Muscle layer of colon (tissue), 2 donors: ENCODE measurements at regions not wholly inside any gene's neighbourhood (a gene's known extent, or its start where the extent isn't known, plus 50 kb on each side); places are given as distances from the start of the nearest gene placed in this dataset.

Source experiments
- H3K27ac ChIP-seq: one replicate; pipeline ENCODE4 v1.7.0; 2013; ENCODE audit warnings: low read depth, mild to moderate bottlenecking, low read length, moderate library complexity
- H3K27me3 ChIP-seq, 2 donors: one replicate each; pipeline ENCODE4 v1.7.0; 2013; ENCODE audit warnings: low read length in 2 of 2, mild to moderate bottlenecking in 2 of 2; ENCODE audit not compliant: insufficient read depth in 2 of 2, control insufficient read depth in 1 of 2
- H3K36me3 ChIP-seq: one replicate; pipeline ENCODE4 v1.7.0; 2013; ENCODE audit warnings: mild to moderate bottlenecking, low read length; ENCODE audit not compliant: insufficient read depth
- H3K4me1 ChIP-seq: one replicate; pipeline ENCODE4 v1.7.0; 2013; ENCODE audit warnings: mild to moderate bottlenecking, low read length; ENCODE audit not compliant: insufficient read depth
- H3K4me3 ChIP-seq, 2 donors: one replicate each; pipeline ENCODE4 v1.7.0; 2013; ENCODE audit warnings: low read length in 2 of 2, low read depth in 1 of 2, mild to moderate bottlenecking in 1 of 2, moderate library complexity in 1 of 2
- H3K9ac ChIP-seq: one replicate; pipeline ENCODE4 v1.7.0; 2013; ENCODE audit warnings: low read length
- H3K9me3 ChIP-seq: one replicate; pipeline ENCODE4 v1.7.0; 2013; ENCODE audit warnings: mild to moderate bottlenecking, low read length
- donor health status: abdominal sarcoma.
- donor health status: Adenocarcinoma of cecum.

DNA sequence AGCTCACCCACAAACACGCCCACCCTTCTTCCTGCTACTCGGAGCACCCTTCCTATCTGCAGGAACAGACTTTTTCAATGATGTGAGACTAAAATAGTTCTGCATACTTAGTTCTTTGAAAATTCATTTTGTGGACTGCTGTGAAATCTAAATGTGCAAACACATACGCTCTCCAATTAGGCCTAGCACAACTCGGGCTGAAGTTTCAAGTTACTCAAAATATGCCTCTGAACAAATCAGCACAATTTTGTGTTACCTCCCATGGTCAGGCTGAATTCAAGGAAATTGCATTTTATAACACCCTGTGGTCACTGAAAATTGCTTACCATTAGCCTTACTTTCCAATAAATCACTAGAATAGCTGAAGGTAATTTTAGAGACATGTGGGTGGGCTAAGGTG is 323.8 kb upstream of the ADCY2 start:
- no peak overlapping the region for H3K27ac ChIP-seq
- H3K27me3 ChIP-seq = no peaks in the 10 kb centered on the region
- no peaks in the 10 kb centered on the region for H3K4me1 ChIP-seq
- H3K9ac ChIP-seq = no peak overlapping the region
- H3K36me3 ChIP-seq = no peaks in the 10 kb centered on the region
- no peak overlapping the region for H3K4me3 ChIP-seq
- no peaks in the 10 kb centered on the region for H3K9me3 ChIP-seq

DNA sequence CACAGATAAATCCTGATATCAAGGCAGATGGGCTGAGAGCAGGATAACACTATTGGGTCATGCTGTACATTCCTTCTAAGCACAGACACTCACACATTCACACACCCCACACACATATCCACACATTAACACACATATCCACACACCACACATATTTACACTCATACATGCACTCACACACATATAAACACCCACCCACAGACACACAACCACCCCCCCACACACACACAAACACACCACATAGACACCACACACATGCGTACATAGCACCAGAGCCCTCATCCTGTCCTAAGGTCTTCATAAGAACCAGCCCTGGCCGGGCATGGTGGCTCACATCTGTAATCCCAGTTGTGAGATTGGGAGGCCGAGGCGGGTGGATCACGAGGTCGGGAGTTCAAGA is 322.3 kb upstream of the ADCY2 start:
- Histone ChIP-seq H3K9me3 (no peaks in the 10 kb centered on the region), H3K36me3 (no peaks in the 10 kb centered on the region), H3K4me1 (no peaks in the 10 kb centered on the region), H3K4me3 (no peak overlapping the region), H3K27ac (no peak overlapping the region), H3K9ac (no peak overlapping the region), H3K27me3 (no peaks in the 10 kb centered on the region)

DNA sequence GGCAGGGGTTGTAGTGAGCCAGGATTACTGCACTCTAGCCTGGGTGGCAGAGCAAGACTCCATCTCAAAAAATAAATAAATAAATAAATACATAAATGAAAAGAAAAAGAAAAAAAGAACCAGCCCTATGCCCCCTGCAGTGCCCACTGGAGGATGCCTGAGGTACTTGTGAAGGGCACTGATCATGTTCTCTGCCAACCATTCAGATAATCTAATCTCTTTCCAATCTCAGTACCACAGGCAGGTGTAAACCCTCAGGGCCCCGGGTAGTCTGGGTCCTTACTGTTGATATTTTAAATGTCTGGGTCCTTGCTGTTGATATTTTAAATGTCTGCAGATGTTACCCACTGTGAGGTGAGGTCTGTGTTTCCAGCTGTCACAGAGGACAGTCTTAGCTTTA is 321.8 kb upstream of the ADCY2 start:
- Histone ChIP-seq H3K36me3 (no peaks in the 10 kb centered on the region), H3K27ac (no peak overlapping the region), H3K9me3 (no peaks in the 10 kb centered on the region), H3K27me3 (no peaks in the 10 kb centered on the region), H3K4me3 (no peak overlapping the region), H3K9ac (no peak overlapping the region), H3K4me1 (no peaks in the 10 kb centered on the region)

- H3K27me3 ChIP-seq = no peaks in the 10 kb centered on the region
- H3K9ac ChIP-seq = no peak overlapping the region
- no peak overlapping the region for H3K4me3 ChIP-seq
- H3K4me1 ChIP-seq = no peaks in the 10 kb centered on the region
- no peaks in the 10 kb centered on the region for H3K36me3 ChIP-seq
- H3K9me3 ChIP-seq = no peaks in the 10 kb centered on the region
- H3K27ac ChIP-seq = no peak overlapping the region
Observed at GRCh38 chr5:7075470-7075869, 320.5 kb upstream of the ADCY2 start.

GRCh38 chr5:7078101-7078500 is 317.8 kb upstream of the ADCY2 start:
- H3K27ac ChIP-seq = no peak overlapping the region
- H3K4me1 ChIP-seq = no peaks in the 10 kb centered on the region
- H3K9me3 ChIP-seq = no peaks in the 10 kb centered on the region
- no peak overlapping the region for H3K9ac ChIP-seq
- no peak overlapping the region for H3K4me3 ChIP-seq
- no peaks in the 10 kb centered on the region for H3K36me3 ChIP-seq
- H3K27me3 ChIP-seq = no peaks in the 10 kb centered on the region

DNA sequence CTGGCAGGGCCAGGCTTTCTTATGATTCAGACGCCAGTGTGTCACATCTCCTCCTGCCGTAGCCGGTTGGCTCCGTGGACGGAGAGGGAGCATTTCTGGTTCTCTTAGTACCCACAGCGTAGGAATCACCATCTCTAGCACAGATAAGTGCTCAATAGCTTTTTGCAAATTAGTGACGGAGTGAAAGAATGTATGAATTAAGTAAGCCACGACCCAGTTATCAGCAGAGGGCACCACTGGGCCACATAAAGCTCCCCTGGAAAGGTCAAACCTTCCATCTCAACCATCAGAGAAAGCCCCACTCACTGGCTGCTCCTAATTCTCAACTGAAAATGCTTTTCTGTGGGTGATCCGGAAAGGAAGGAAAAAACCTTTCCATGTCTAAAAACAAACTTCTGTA is 317.0 kb upstream of the ADCY2 start:
- Histone ChIP-seq H3K27ac (no peak overlapping the region), H3K4me3 (no peak overlapping the region), H3K9me3 (no peaks in the 10 kb centered on the region), H3K27me3 (no peaks in the 10 kb centered on the region), H3K4me1 (no peaks in the 10 kb centered on the region), H3K36me3 (no peaks in the 10 kb centered on the region), H3K9ac (no peak overlapping the region)

DNA sequence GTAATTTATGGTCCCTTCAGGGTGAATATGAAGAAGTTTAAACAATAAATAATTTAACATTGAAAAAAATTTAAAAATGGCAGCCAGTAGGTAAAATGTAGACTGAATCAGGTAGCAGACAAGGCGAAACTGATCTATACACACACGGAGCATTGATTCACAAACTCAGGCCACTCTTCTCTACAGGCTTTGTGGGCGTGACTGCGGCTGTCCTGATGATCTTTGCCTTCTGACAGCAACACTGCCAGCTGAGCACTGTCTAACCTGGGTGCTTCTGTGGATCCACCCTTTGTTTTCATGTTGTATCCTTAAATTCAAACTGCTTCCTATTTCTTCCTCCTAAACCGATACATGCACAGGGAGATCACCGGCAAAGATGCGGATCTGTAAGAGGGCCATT is 315.4 kb upstream of the ADCY2 start:
- H3K27ac ChIP-seq = no peak overlapping the region
- H3K4me1 ChIP-seq = no peaks in the 10 kb centered on the region
- no peaks in the 10 kb centered on the region for H3K9me3 ChIP-seq
- H3K27me3 ChIP-seq = no peaks in the 10 kb centered on the region
- no peaks in the 10 kb centered on the region for H3K36me3 ChIP-seq
- H3K9ac ChIP-seq = no peak overlapping the region
- H3K4me3 ChIP-seq = no peak overlapping the region

DNA sequence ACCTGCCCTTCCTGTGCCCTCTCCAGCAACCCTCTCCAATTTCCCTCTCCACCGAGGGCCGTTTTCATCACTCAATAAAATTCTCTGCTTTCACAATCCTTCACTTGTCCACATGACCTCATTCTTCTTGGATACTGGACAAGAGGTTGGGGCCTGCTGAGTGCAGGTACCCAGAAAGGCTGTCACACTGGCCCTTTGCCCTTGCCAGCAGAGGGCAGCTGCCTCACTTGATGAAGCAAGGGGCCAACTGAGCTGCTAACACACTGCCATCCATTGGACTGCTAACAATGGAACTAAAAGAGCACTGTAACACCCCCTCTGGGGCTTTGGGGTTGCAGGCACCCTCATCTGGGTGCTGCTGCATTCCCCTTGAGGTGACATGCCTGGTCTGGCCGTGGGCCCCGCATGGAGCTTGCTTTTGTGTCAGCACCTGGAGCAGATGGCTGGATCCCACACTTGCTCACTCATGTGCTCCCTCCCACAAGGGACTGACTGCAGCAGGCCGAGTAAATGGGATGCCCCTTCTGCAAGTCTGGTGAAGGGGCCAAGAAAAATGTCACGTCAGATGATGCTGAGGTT is 308.1 kb upstream of the ADCY2 start:
- H3K9me3 ChIP-seq = no peaks in the 10 kb centered on the region
- no peaks in the 10 kb centered on the region for H3K4me1 ChIP-seq
- no peak overlapping the region for H3K9ac ChIP-seq
- no peaks in the 10 kb centered on the region for H3K36me3 ChIP-seq
- H3K27me3 ChIP-seq = no peaks in the 10 kb centered on the region
- no peak overlapping the region for H3K4me3 ChIP-seq
- no peak overlapping the region for H3K27ac ChIP-seq

DNA sequence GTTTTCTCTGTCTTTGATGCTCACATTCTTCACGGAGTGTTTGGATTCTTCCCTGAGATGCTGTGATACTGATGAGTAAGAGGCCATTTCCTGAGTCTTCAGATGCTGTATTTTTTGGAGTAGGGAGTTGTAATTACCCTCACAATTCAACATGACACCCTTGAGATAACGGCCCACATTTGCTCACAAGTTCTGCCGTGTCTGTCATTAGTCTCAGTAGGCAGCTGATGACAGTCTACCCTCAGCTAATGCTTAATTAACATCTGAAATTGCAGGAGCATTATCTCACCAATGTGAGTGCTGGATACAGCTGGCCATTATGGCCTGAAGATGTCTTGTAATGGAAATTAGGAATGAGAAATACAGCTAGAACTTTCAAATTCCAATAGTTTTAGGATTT is 307.1 kb upstream of the ADCY2 start:
- H3K36me3 ChIP-seq = no peaks in the 10 kb centered on the region
- no peak overlapping the region for H3K4me3 ChIP-seq
- H3K9me3 ChIP-seq = no peaks in the 10 kb centered on the region
- H3K27ac ChIP-seq = no peak overlapping the region
- H3K9ac ChIP-seq = no peak overlapping the region
- no peaks in the 10 kb centered on the region for H3K4me1 ChIP-seq
- no peaks in the 10 kb centered on the region for H3K27me3 ChIP-seq

DNA sequence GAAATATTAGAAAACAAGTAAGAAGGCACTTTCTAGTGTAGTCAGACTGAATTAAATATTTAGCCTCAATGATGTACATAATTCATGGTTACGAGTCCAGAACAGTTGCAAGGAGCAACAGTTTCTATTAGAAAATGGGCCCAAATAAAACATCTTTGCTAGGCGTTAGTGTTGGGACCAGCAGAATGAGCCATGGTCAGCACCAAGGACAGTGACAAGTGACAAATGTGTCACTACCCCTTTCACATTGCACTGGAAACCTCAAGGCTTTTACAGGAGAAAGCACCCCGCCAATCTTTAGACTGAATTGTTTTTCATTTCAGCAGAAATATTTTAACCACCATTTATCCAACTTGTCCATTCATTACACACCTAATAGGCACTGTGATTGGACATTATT is 301.3 kb upstream of the ADCY2 start:
- no peaks in the 10 kb centered on the region for H3K27me3 ChIP-seq
- H3K4me1 ChIP-seq = no peaks in the 10 kb centered on the region
- H3K4me3 ChIP-seq = no peak overlapping the region
- no peaks in the 10 kb centered on the region for H3K36me3 ChIP-seq
- no peak overlapping the region for H3K27ac ChIP-seq
- H3K9ac ChIP-seq = no peak overlapping the region
- H3K9me3 ChIP-seq = no peaks in the 10 kb centered on the region

DNA sequence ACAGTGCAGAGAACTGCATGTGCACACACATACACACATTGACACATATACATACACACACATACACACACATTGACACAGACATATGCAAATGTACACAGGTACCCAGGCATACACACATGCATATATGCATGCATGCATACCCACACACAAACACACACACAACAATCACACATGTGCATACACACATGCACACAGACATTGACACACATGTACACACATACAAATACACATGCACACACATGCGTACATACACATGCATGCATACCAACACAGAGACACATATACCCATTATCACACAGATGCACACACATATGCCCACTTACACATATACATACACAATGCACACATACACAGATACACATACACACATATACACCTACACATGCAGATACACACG is 299.6 kb upstream of the ADCY2 start:
- H3K27ac ChIP-seq = no peak overlapping the region
- H3K36me3 ChIP-seq = no peaks in the 10 kb centered on the region
- no peak overlapping the region for H3K9ac ChIP-seq
- H3K4me3 ChIP-seq = no peak overlapping the region
- no peaks in the 10 kb centered on the region for H3K4me1 ChIP-seq
- no peaks in the 10 kb centered on the region for H3K27me3 ChIP-seq
- H3K9me3 ChIP-seq = no peaks in the 10 kb centered on the region

- Histone ChIP-seq H3K9ac (no peak overlapping the region), H3K4me3 (no peak overlapping the region), H3K27me3 (no peaks in the 10 kb centered on the region), H3K4me1 (no peaks in the 10 kb centered on the region), H3K27ac (no peak overlapping the region), H3K9me3 (no peaks in the 10 kb centered on the region), H3K36me3 (no peaks in the 10 kb centered on the region)
Observed at GRCh38 chr5:7105358-7105757, 290.6 kb upstream of the ADCY2 start.
